Neuronal stem cell (in vitro differentiated cells): ENCODE measurements at regions not wholly inside any gene's neighbourhood (a gene's known extent, or its start where the extent isn't known, plus 50 kb on each side); places are given as distances from the start of the nearest gene placed in this dataset.

Experiments
- DNase-seq: peaks from one replicate; pipeline ENCODE4 v3.0.0-alpha.2; 2013; ENCODE audit warnings: low spot score
- H2AFZ ChIP-seq: one replicate; pipeline ENCODE4 v1.6.1; 2013; ENCODE audit warnings: mild to moderate bottlenecking, low read length, inconsistent platforms
- H2AK5ac ChIP-seq: 2 replicates; pipeline ENCODE4 v1.6.1; 2013; ENCODE audit warnings: low read depth, mild to moderate bottlenecking, inconsistent platforms, low read length, moderate library complexity, mixed read lengths
- H2BK120ac ChIP-seq: 2 replicates; pipeline ENCODE4 v1.6.1; 2013; ENCODE audit warnings: low read depth, mild to moderate bottlenecking, inconsistent platforms, low read length, moderate library complexity, mixed read lengths
- H2BK12ac ChIP-seq: one replicate; pipeline ENCODE4 v1.6.1; 2013; ENCODE audit warnings: low read length, inconsistent platforms
- H2BK15ac ChIP-seq: 2 replicates; pipeline ENCODE4 v1.6.1; 2013; ENCODE audit warnings: mild to moderate bottlenecking, low read length, inconsistent platforms, mixed read lengths
- H2BK5ac ChIP-seq: one replicate; pipeline ENCODE4 v1.6.1; 2013; ENCODE audit warnings: inconsistent platforms, mild to moderate bottlenecking, low read length, moderate library complexity
- H3K14ac ChIP-seq: one replicate; pipeline ENCODE4 v1.6.1; 2013; ENCODE audit warnings: low read length, inconsistent platforms
- H3K18ac ChIP-seq: 2 replicates; pipeline ENCODE4 v1.6.1; 2013; ENCODE audit warnings: low read length, inconsistent platforms
- H3K23ac ChIP-seq: 2 replicates; pipeline ENCODE4 v1.6.1; 2013; ENCODE audit warnings: low read depth, mild to moderate bottlenecking, mixed read lengths, low read length, inconsistent platforms; ENCODE audit not compliant: poor library complexity
- H3K27ac ChIP-seq: replicated peaks from 3 replicates; pipeline ENCODE4 v1.5.1; 2013; ENCODE audit warnings: low read length, inconsistent platforms
- H3K27me3 ChIP-seq, 3 experiments: 2 replicates each; pipeline ENCODE4 v1.6.1; 2013; ENCODE audit warnings: low read length in 3 of 3, mild to moderate bottlenecking in 2 of 3, inconsistent platforms in 1 of 3, low read depth in 1 of 3, mixed read lengths in 1 of 3, moderate library complexity in 1 of 3; ENCODE audit not compliant: control insufficient read depth in 3 of 3, insufficient read depth in 3 of 3
- H3K36me3 ChIP-seq, 2 donors: replicated peaks in 1 of 2; 2 replicates each; pipeline ENCODE4 v1.6.1; 2013; ENCODE audit warnings: low read length in 2 of 2; ENCODE audit not compliant: control insufficient read depth in 2 of 2, insufficient read depth in 2 of 2
- H3K4ac ChIP-seq: 2 replicates; pipeline ENCODE4 v1.6.1; 2013; ENCODE audit warnings: inconsistent platforms, mild to moderate bottlenecking, low read length, moderate library complexity
- H3K4me1 ChIP-seq, 2 donors: 1 replicate in 1 of 2; 2 replicates in 1 of 2; pipeline ENCODE4 v1.6.1; 2013; ENCODE audit warnings: low read length in 2 of 2, low read depth in 1 of 2; ENCODE audit not compliant: control insufficient read depth in 2 of 2, insufficient read depth in 1 of 2
- H3K4me2 ChIP-seq: one replicate; pipeline ENCODE4 v1.6.1; 2013; ENCODE audit warnings: mild to moderate bottlenecking, low read length, inconsistent platforms; ENCODE audit not compliant: insufficient read depth, poor library complexity, severe bottlenecking
- H3K4me3 ChIP-seq, 2 donors: 2 replicates each; pipeline ENCODE4 v1.5.1; 2013; ENCODE audit warnings: low read length in 2 of 2, mild to moderate bottlenecking in 2 of 2, inconsistent platforms in 1 of 2, moderate library complexity in 1 of 2
- H3K79me1 ChIP-seq: one replicate; pipeline ENCODE4 v1.6.1; 2013; ENCODE audit warnings: low read depth, mild to moderate bottlenecking, inconsistent platforms, low read length, moderate library complexity
- H3K9ac ChIP-seq: one replicate; pipeline ENCODE4 v1.6.1; 2013; ENCODE audit warnings: mild to moderate bottlenecking, low read depth, low read length, inconsistent platforms; ENCODE audit not compliant: poor library complexity
- H3K9me3 ChIP-seq, 2 donors: replicated peaks in 1 of 2; 2 replicates each; pipeline versions ENCODE3 to v1.6.1; 2013; ENCODE audit warnings: low read length in 2 of 2, mild to moderate bottlenecking in 2 of 2, inconsistent platforms in 1 of 2, low read depth in 1 of 2, mixed read lengths in 1 of 2, moderate library complexity in 1 of 2; ENCODE audit not compliant: control insufficient read depth in 2 of 2, insufficient read depth in 1 of 2
- H4K8ac ChIP-seq: one replicate; pipeline ENCODE4 v1.6.1; 2013; ENCODE audit warnings: low read depth, mild to moderate bottlenecking, inconsistent platforms, low read length, moderate library complexity
- H4K91ac ChIP-seq: one replicate; pipeline ENCODE4 v1.6.1; 2013; ENCODE audit warnings: low read length, low read depth, mild to moderate bottlenecking, inconsistent platforms; ENCODE audit not compliant: poor library complexity
- WGBS, 2 donors: extraction: QIAGEN DNeasy Blood & Tissue Kit; methylation state at CpG; one replicate each; pipeline ENCODE4 v1.1.7; 2013; ENCODE audit warnings: missing lambda C conversion rate in 2 of 2, mixed read lengths in 1 of 2; ENCODE audit not compliant: insufficient read length in 2 of 2, insufficient replicate concordance in 1 of 2; ENCODE audit errors: extremely low coverage in 2 of 2; 5-methylcytosine and 5-hydroxymethylcytosine counted together

DNA sequence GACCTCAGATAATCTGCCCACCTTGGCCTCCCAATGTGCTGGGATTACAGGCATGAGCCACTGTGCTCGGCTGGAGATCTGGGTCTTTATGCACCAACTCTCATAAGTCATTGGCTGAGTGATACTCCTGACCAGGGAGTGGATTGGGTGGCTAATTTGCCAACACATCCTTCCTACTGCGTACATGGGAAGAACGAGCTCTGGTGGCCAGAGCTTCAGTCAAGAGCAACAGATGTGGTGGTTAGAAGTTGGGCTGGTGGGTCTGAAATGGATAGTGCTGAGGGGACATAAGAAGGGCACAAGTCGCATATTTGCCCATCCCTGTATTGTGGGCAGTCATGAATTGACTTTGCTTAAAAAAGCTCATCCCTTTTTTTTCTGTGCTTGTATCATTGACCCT lies 74.1 kb upstream of the AMPD3 start:
- Histone ChIP-seq H2BK12ac (no peak overlapping the region), H3K9ac (no peak overlapping the region), H4K8ac (no peak overlapping the region), H3K23ac (no peak overlapping the region), H3K27me3 (no peaks in the 10 kb centered on the region), H3K36me3 (no peaks in the 10 kb centered on the region), H3K27ac (no peak overlapping the region), H2AK5ac (no peak overlapping the region), H3K4me3 (no peak overlapping the region), H2BK15ac (no peak overlapping the region), H3K9me3 (no peaks in the 10 kb centered on the region), H2BK5ac (no peak overlapping the region), H3K79me1 (peaks cover 2% of the 10 kb centered on the region), H3K4me2 (no peak overlapping the region), H2BK120ac (no peak overlapping the region), H3K4ac (no peak overlapping the region), H3K18ac (no peak overlapping the region), H4K91ac (no peak overlapping the region), H2AFZ (no peak overlapping the region), H3K14ac (no peak overlapping the region), H3K4me1 (no peaks in the 10 kb centered on the region)
- no peak for DNase-seq
- WGBS, 2 donors, result no CpG with 5 or more reads among the region's 4 CpGs

DNA sequence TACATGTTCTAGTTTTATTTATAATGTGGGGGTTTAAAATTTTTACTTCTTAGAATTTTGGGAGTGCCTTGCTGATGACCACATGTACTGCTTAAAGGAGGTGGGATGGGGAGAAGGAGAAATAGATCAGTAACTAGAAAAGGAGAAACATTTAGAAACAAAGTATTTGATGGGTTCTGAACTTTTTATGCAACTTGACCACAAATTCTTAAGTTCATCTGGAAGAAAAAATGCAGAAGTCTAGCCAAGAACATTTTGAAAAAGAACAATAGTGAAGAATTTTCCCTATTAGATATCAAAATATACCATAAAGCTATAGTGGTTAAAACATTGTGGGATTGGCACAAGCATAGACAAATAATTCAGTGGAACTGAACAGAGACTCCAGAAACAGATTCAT lies 73.3 kb upstream of the AMPD3 start:
- no peak for DNase-seq
- Histone ChIP-seq H4K8ac (no peak overlapping the region), H2BK5ac (no peak overlapping the region), H3K4me3 (no peak overlapping the region), H3K79me1 (peaks cover 2% of the 10 kb centered on the region), H2BK12ac (no peak overlapping the region), H2BK15ac (no peak overlapping the region), H3K18ac (no peak overlapping the region), H3K36me3 (no peaks in the 10 kb centered on the region), H3K27ac (no peak overlapping the region), H3K4me1 (no peaks in the 10 kb centered on the region), H3K4me2 (no peak overlapping the region), H3K9me3 (no peaks in the 10 kb centered on the region), H2AK5ac (no peak overlapping the region), H3K14ac (no peak overlapping the region), H2BK120ac (no peak overlapping the region), H4K91ac (no peak overlapping the region), H3K9ac (no peak overlapping the region), H3K4ac (no peak overlapping the region), H2AFZ (no peak overlapping the region), H3K23ac (no peak overlapping the region), H3K27me3 (no peaks in the 10 kb centered on the region)

- WGBS, 2 donors, result no CpG with 5 or more reads among the region's 6 CpGs
- Histone ChIP-seq H3K23ac (no peak overlapping the region), H3K18ac (no peak overlapping the region)
Observed at GRCh38 chr11:10382518-10382917, 72.5 kb upstream of the AMPD3 start.

GRCh38 chr11:10385696-10386095 lies 69.4 kb upstream of the AMPD3 start:
- Histone ChIP-seq H3K4ac (no peak overlapping the region), H3K9ac (no peak overlapping the region), H2BK12ac (no peak overlapping the region), H4K91ac (no peak overlapping the region), H3K9me3 (no peaks in the 10 kb centered on the region), H2BK5ac (no peak overlapping the region), H3K18ac (no peak overlapping the region), H3K27ac (no peak overlapping the region), H2AFZ (no peak overlapping the region), H2BK120ac (no peak overlapping the region), H3K27me3 (no peaks in the 10 kb centered on the region), H3K4me3 (no peak overlapping the region), H2AK5ac (no peak overlapping the region), H2BK15ac (no peak overlapping the region), H3K4me1 (peaks cover 0 to 4% of the 10 kb centered on the region in 2 donors), H3K14ac (no peak overlapping the region), H3K23ac (no peak overlapping the region), H4K8ac (no peak overlapping the region), H3K36me3 (no peaks in the 10 kb centered on the region), H3K79me1 (peaks cover 2% of the 10 kb centered on the region), H3K4me2 (no peak overlapping the region)
- no CpG with 5 or more reads among the region's 6 CpGs for WGBS, 2 donors
- no peak for DNase-seq

More at GRCh38 chr11:10382518-10382917, 72.5 kb upstream of the AMPD3 start:
- H4K91ac ChIP-seq, result no peak overlapping the region
- H3K36me3 ChIP-seq, result no peaks in the 10 kb centered on the region
- no peak overlapping the region for H2BK120ac ChIP-seq
- no peak overlapping the region for H3K4me2 ChIP-seq
- no peaks in the 10 kb centered on the region for H3K27me3 ChIP-seq
- H2BK5ac ChIP-seq, result no peak overlapping the region
- no peak overlapping the region for H3K14ac ChIP-seq
- no peaks in the 10 kb centered on the region for H3K9me3 ChIP-seq
- DNase-seq, result no peak
- no peak overlapping the region for H3K9ac ChIP-seq
- peaks cover 0 to 2% of the 10 kb centered on the region in 2 donors for H3K4me1 ChIP-seq
- no peak overlapping the region for H2BK12ac ChIP-seq
- H2BK15ac ChIP-seq, result no peak overlapping the region
- H3K4ac ChIP-seq, result no peak overlapping the region
- H2AFZ ChIP-seq, result no peak overlapping the region
- H4K8ac ChIP-seq, result no peak overlapping the region
- H2AK5ac ChIP-seq, result no peak overlapping the region
- H3K27ac ChIP-seq, result no peak overlapping the region
- peaks cover 2% of the 10 kb centered on the region for H3K79me1 ChIP-seq
- H3K4me3 ChIP-seq, result no peak overlapping the region
